T-cell (primary cell): ENCODE measurements at regions not wholly inside any gene's neighbourhood (a gene's known extent, or its start where the extent isn't known, plus 50 kb on each side); places are given as distances from the start of the nearest gene placed in this dataset.

Experiments
- ATAC-seq, 4 experiments: fragments of 200-7000 bp in 3 of 4; fragments of 150-1000 bp in 1 of 4; cut with Tn5 transposase; replicated peaks in 1 of 4; 1 replicate in 3 of 4; 2 replicates in 1 of 4; pipeline ENCODE4 v1.10.0; 2021; ENCODE audit warnings: moderate library complexity in 3 of 4, mild to moderate bottlenecking in 2 of 4, moderate number of reproducible peaks in 1 of 4
- CTCF ChIA-PET, 2 donors: fragments of 300-600 bp; sonication (Branson Sonifier 250); formaldehyde crosslinking; loops; one replicate each; lab custom pipeline; 2022; ENCODE audit warnings: antibody characterized with exemption in 2 of 2; lab: Charles Lee
- POLR2A ChIA-PET, 2 donors: fragments of 300-600 bp; sonication (Branson Sonifier 250); formaldehyde crosslinking; loops; one replicate each; lab custom pipeline; 2022; ENCODE audit warnings: antibody characterized with exemption in 2 of 2; lab: Charles Lee
- DNase-seq, 35 experiments: peaks; one replicate each; pipeline versions ENCODE4 v3.0.0 to v3.0.0-alpha.2; 2013 to 2023
- H3K27ac ChIP-seq: one replicate; pipeline ENCODE4 v1.5.1; 2013; ENCODE audit warnings: low read length
- H3K27me3 ChIP-seq, 2 experiments: replicated peaks in 1 of 2; 1 replicate in 1 of 2; 2 replicates in 1 of 2; pipeline versions ENCODE4 v1.6.1 to v1.7.0; 2013; ENCODE audit warnings: low read length in 1 of 2, mixed read lengths in 1 of 2; ENCODE audit not compliant: control insufficient read depth in 2 of 2, insufficient read depth in 2 of 2; ENCODE audit errors: extremely low read depth in 1 of 2
- H3K36me3 ChIP-seq, 2 donors: 1 replicate in 1 of 2; 2 replicates in 1 of 2; pipeline versions ENCODE4 v1.6.1 to v1.7.0; 2013; ENCODE audit warnings: low read length in 1 of 2; ENCODE audit not compliant: control insufficient read depth in 2 of 2, insufficient read depth in 1 of 2; ENCODE audit errors: extremely low read depth in 1 of 2
- H3K4me1 ChIP-seq, 2 experiments: 1 replicate in 1 of 2; 2 replicates in 1 of 2; pipeline versions ENCODE4 v1.6.1 to v1.7.0; 2013; ENCODE audit warnings: low read length in 2 of 2, mixed read lengths in 1 of 2; ENCODE audit not compliant: insufficient read depth in 2 of 2, control insufficient read depth in 1 of 2; ENCODE audit errors: extremely low read depth in 1 of 2
- H3K4me3 ChIP-seq, 2 donors: 1 replicate in 1 of 2; 2 replicates in 1 of 2; pipeline versions ENCODE4 v1.5.1 to v1.7.0; 2013; ENCODE audit warnings: mild to moderate bottlenecking in 2 of 2, low read length in 1 of 2, moderate library complexity in 1 of 2; ENCODE audit not compliant: control insufficient read depth in 1 of 2; ENCODE audit errors: extremely low read depth in 1 of 2
- H3K9me3 ChIP-seq: 2 replicates; pipeline ENCODE4 v1.7.0; 2013
- H3K27ac Mint-ChIP-seq, 2 donors: one replicate each; pipeline ENCODE4 v1.8.0; 2020 to 2021; ENCODE audit warnings: mild to moderate bottlenecking in 2 of 2, mixed read lengths in 2 of 2
- H3K27me3 Mint-ChIP-seq, 2 donors: one replicate each; pipeline ENCODE4 v1.8.0; 2021 to 2022; ENCODE audit warnings: mixed read lengths in 2 of 2
- H3K36me3 Mint-ChIP-seq: one replicate; pipeline ENCODE4 v1.8.0; 2021; ENCODE audit warnings: mixed read lengths
- H3K4me1 Mint-ChIP-seq, 3 donors: one replicate each; pipeline ENCODE4 v1.8.0; 2020 to 2022; ENCODE audit warnings: mixed read lengths in 3 of 3, mild to moderate bottlenecking in 1 of 3
- H3K4me3 Mint-ChIP-seq, 3 donors: one replicate each; pipeline ENCODE4 v1.8.0; 2020 to 2022; ENCODE audit warnings: mild to moderate bottlenecking in 3 of 3, mixed read lengths in 3 of 3, moderate library complexity in 3 of 3
- H3K9me3 Mint-ChIP-seq, 3 donors: one replicate each; pipeline ENCODE4 v1.8.0; 2020 to 2022; ENCODE audit warnings: mixed read lengths in 3 of 3
- WGBS: methylation state at CpG from one replicate; pipeline ENCODE4 v1.1.5; 2013; ENCODE audit warnings: missing lambda C conversion rate; ENCODE audit not compliant: insufficient coverage; 5-methylcytosine and 5-hydroxymethylcytosine counted together

- ATAC-seq, result no peak
- no peak overlapping the region for H3K27ac ChIP-seq
- peaks cover 1 to 3% of the 10 kb centered on the region in 2 donors for H3K27me3 Mint-ChIP-seq
- H3K36me3 Mint-ChIP-seq, result no peaks in the 10 kb centered on the region
- no peaks in the 10 kb centered on the region for H3K4me1 ChIP-seq
- no peak overlapping the region for H3K27ac Mint-ChIP-seq
- no peak for DNase-seq
- H3K4me3 ChIP-seq, result no peak overlapping the region
- H3K9me3 Mint-ChIP-seq, result no peaks in the 10 kb centered on the region
- H3K9me3 ChIP-seq, result no peaks in the 10 kb centered on the region
- ChIA-PET POLR2A (no interaction called here), CTCF (no interaction called here)
- H3K4me1 Mint-ChIP-seq, result peaks cover 0 to 5% (median 3%) of the 10 kb centered on the region in 3 donors
- H3K4me3 Mint-ChIP-seq, result no peak overlapping the region
- H3K36me3 ChIP-seq, result no peaks in the 10 kb centered on the region
- H3K27me3 ChIP-seq, result peaks cover 0 to 10% of the 10 kb centered on the region in 2 experiments
- 73% methylated on average over 3 of the region's 3 CpGs for WGBS
These were observed 59.1 kb downstream of the IRAG1 start for GRCh38 chr11:10634407-10634806.

DNA sequence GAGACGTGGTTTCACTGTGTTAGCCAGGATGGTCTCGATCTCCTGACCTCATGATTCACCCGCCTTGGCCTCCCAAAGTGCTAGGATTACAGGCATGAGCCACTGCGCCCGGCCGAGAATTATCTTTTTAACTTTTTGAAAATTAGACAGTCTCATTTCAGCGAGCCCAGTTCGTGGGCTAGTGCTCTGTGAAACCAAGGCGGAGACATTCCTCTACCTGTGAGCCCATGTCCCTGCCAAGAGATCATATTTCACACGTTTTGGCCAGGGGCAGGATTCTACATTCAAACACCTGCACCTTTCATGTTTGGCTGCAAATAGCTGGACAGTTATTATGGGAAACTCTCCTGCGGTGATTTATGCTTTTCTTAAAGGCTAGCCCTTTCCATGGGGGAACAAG lies 60.3 kb downstream of the IRAG1 start:
- ATAC-seq, result no peak
- CTCF ChIA-PET, result no interaction called here

GRCh38 chr11:10632483-10632882 lies 61.1 kb downstream of the IRAG1 start:
- Histone ChIP-seq H3K4me1 (peaks cover 11 to 12% of the 10 kb centered on the region in 2 experiments), H3K27ac (no peak overlapping the region)

More for the DNA sequence above, 60.3 kb downstream of the IRAG1 start:
- Histone ChIP-seq H3K9me3 (no peaks in the 10 kb centered on the region), H3K27ac (no peak overlapping the region), H3K27me3 (peaks cover 0 to 13% of the 10 kb centered on the region in 2 experiments), H3K4me1 (peaks cover 9 to 10% of the 10 kb centered on the region in 2 experiments), H3K4me3 (no peak overlapping the region), H3K36me3 (no peaks in the 10 kb centered on the region)
- Mint-ChIP-seq H3K36me3 (no peaks in the 10 kb centered on the region), H3K9me3 (no peaks in the 10 kb centered on the region), H3K4me3 (no peak overlapping the region), H3K27me3 (peaks cover 0 to 1% of the 10 kb centered on the region in 2 donors), H3K27ac (no peak overlapping the region), H3K4me1 (peaks cover 7 to 11% (median 7%) of the 10 kb centered on the region in 3 donors)
- POLR2A ChIA-PET, result no interaction called here
- no peak for DNase-seq
- 87% methylated on average over 7 of the region's 11 CpGs for WGBS

GRCh38 chr11:10631761-10632160 lies 61.8 kb downstream of the IRAG1 start:
- WGBS, result no CpG with 5 or more reads among the region's 5 CpGs
- Mint-ChIP-seq H3K27ac (no peak overlapping the region), H3K36me3 (no peaks in the 10 kb centered on the region), H3K4me3 (no peak overlapping the region), H3K27me3 (peaks cover 0 to 1% of the 10 kb centered on the region in 2 donors), H3K9me3 (no peaks in the 10 kb centered on the region), H3K4me1 (peaks cover 7 to 12% (median 7%) of the 10 kb centered on the region in 3 donors)
- no peak overlapping the region for H3K4me3 ChIP-seq
- H3K9me3 ChIP-seq, result no peaks in the 10 kb centered on the region
- peaks cover 0 to 13% of the 10 kb centered on the region in 2 experiments for H3K27me3 ChIP-seq
- no peak overlapping the region for H3K27ac ChIP-seq
- ATAC-seq, result no peak
- DNase-seq, result no peak
- CTCF ChIA-PET, result no interaction called here
- no peaks in the 10 kb centered on the region for H3K36me3 ChIP-seq
- H3K4me1 ChIP-seq, result peaks cover 11 to 12% of the 10 kb centered on the region in 2 experiments
- POLR2A ChIA-PET, result no interaction called here

More at GRCh38 chr11:10632483-10632882, 61.1 kb downstream of the IRAG1 start:
- no peaks in the 10 kb centered on the region for H3K36me3 Mint-ChIP-seq
- Histone ChIP-seq H3K27me3 (peaks cover 0 to 13% of the 10 kb centered on the region in 2 experiments), H3K9me3 (no peaks in the 10 kb centered on the region), H3K4me3 (no peak overlapping the region), H3K36me3 (no peaks in the 10 kb centered on the region)
- no peak for ATAC-seq
- CTCF ChIA-PET, result no interaction called here
- peaks cover 7 to 12% (median 7%) of the 10 kb centered on the region in 3 donors for H3K4me1 Mint-ChIP-seq
- H3K27ac Mint-ChIP-seq, result no peak overlapping the region
- POLR2A ChIA-PET, result no interaction called here
- DNase-seq, result no peak
- no peaks in the 10 kb centered on the region for H3K9me3 Mint-ChIP-seq
- H3K4me3 Mint-ChIP-seq, result no peak overlapping the region
- peaks cover 0 to 1% of the 10 kb centered on the region in 2 donors for H3K27me3 Mint-ChIP-seq
- 29% methylated on average over 2 of the region's 5 CpGs for WGBS

GRCh38 chr11:10629411-10630002 lies 61.0 kb upstream of the LYVE1 start:
- peaks cover 0 to 1% of the 10 kb centered on the region in 2 donors for H3K27me3 Mint-ChIP-seq
- ChIA-PET POLR2A (no interaction called here), CTCF (interaction anchor here in 1 of 2 donors (0.6 kb wide), 1 partner anchor 9 kb away, joined by 3 read pairs; no protein-coding TSS in a partner anchor)
- Histone ChIP-seq H3K27me3 (peaks cover 0 to 9% of the 10 kb centered on the region in 2 experiments), H3K9me3 (no peaks in the 10 kb centered on the region), H3K4me1 (peaks cover 11 to 17% of the 10 kb centered on the region in 2 experiments), H3K36me3 (no peaks in the 10 kb centered on the region), H3K4me3 (no peak overlapping the region), H3K27ac (no peak overlapping the region)
- DNase-seq (no peak), ATAC-seq (no peak)
- H3K36me3 Mint-ChIP-seq, result no peaks in the 10 kb centered on the region
- no peaks in the 10 kb centered on the region for H3K9me3 Mint-ChIP-seq
- no peak overlapping the region for H3K27ac Mint-ChIP-seq
- H3K4me3 Mint-ChIP-seq, result no peak overlapping the region
- peaks cover 7 to 13% (median 10%) of the 10 kb centered on the region in 3 donors for H3K4me1 Mint-ChIP-seq
- WGBS, result 78% methylated on average over 8 of the region's 13 CpGs

DNA sequence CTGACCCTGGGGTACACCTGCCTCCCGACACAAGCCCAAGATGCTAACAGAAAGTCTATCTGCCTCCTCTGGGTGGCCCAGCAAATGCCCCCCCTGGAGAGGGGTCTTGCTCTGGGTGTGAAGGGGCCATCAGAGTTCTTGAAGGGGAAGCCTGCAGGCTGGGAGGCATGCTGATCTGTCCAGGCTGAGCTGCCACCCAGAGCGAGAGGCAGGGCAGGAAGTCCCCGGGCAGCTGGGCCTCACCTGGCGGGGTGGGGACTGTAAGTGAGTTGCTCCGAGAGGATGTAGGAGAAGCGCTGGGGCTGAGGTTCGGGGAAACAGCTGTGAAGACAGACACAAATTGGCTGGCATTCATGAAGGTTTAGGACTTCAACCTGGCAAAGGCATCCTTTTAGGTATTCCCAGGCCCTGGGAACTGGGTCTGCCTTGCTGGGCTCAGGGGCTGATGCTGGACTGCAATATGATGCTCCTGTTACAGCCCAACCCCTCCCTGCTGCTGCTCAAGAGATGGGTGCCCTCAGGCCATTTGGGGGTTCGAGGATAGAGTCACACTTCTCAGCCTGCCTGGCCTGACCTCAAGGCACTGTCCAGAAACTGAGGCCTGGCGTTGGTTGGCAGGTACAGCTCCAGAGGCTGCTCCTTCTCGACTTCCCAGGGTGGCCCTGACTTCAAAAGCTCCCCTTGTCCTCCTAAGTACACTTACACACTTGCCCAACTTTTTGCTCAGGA lies 60.2 kb upstream of the LYVE1 start:
- 33% methylated on average over 7 of the region's 10 CpGs for WGBS
- Mint-ChIP-seq H3K27me3 (peaks cover 0 to 1% of the 10 kb centered on the region in 2 donors), H3K9me3 (no peaks in the 10 kb centered on the region), H3K27ac (no peak overlapping the region), H3K4me1 (peaks cover 15 to 21% (median 19%) of the 10 kb centered on the region in 3 donors), H3K36me3 (no peaks in the 10 kb centered on the region), H3K4me3 (no peak overlapping the region)
- Histone ChIP-seq H3K4me3 (no peak overlapping the region), H3K27ac (no peak overlapping the region), H3K27me3 (peaks cover 0 to 9% of the 10 kb centered on the region in 2 experiments), H3K9me3 (no peaks in the 10 kb centered on the region), H3K36me3 (no peaks in the 10 kb centered on the region), H3K4me1 (peaks cover 20 to 26% of the 10 kb centered on the region in 2 experiments)
- ChIA-PET CTCF (no interaction called here), POLR2A (no interaction called here)
- DNase-seq (peak in 27 of 35 experiments; percentile 3 to 52 (median 32)), ATAC-seq (peak; percentile 67 to 92 (median 78))
